GM18870 (cell line): ENCODE measurements at regions not wholly inside any gene's neighbourhood (a gene's known extent, or its start where the extent isn't known, plus 50 kb on each side); places are given as distances from the start of the nearest gene placed in this dataset.
"Not testable (repeated sequence)": the region's sequence is repeated elsewhere in the genome, so short reads cannot be mapped to it uniquely, and the experiment has no call there.

ENCODE experiments used
- ATAC-seq: cut with Tn5 transposase; IDR thresholded peaks from one replicate; pipeline ENCODE4 v1.9.1; 2021; ENCODE audit warnings: moderate library complexity; ENCODE audit not compliant: unreplicated experiment

GRCh38 chr2:167697948-167698347 is 549.4 kb downstream of the STK39 start:
- no peak for ATAC-seq

GRCh38 chr2:167697194-167697593 is 550.2 kb downstream of the STK39 start:
- no peak for ATAC-seq

- ATAC-seq, result no peak
Observed at GRCh38 chr2:167692936-167693335, 554.5 kb downstream of the STK39 start.

GRCh38 chr2:167692191-167692590 is 555.2 kb downstream of the STK39 start:
- ATAC-seq, result no peak

GRCh38 chr2:167689444-167689843 is 558.0 kb downstream of the STK39 start:
- no peak for ATAC-seq

- ATAC-seq, result no peak
Observed at GRCh38 chr2:167686691-167687090, 560.7 kb downstream of the STK39 start.

GRCh38 chr2:167681234-167682015 is 566.0 kb downstream of the STK39 start:
- ATAC-seq, result no peak

GRCh38 chr2:167678158-167678557 is 569.2 kb downstream of the STK39 start:
- no peak for ATAC-seq

- no peak for ATAC-seq
Observed at GRCh38 chr2:167675906-167676305, 571.5 kb downstream of the STK39 start.

- ATAC-seq, result no peak
Observed at GRCh38 chr2:167670588-167670987, 576.8 kb downstream of the STK39 start.

- no peak for ATAC-seq
Observed at GRCh38 chr2:167653131-167653530, 594.3 kb downstream of the STK39 start.

GRCh38 chr2:167652401-167652800 is 595.0 kb downstream of the STK39 start:
- no peak for ATAC-seq

- no peak for ATAC-seq
Observed at GRCh38 chr2:167651406-167652151, 595.8 kb downstream of the STK39 start.

GRCh38 chr2:167646557-167646956 is 600.8 kb downstream of the STK39 start:
- no peak for ATAC-seq

- ATAC-seq, result no peak
Observed at GRCh38 chr2:167640096-167640495, 607.3 kb downstream of the STK39 start.

- ATAC-seq, result no peak
Observed at GRCh38 chr2:167637741-167638140, 609.7 kb downstream of the STK39 start.

GRCh38 chr2:167632271-167632670 is 615.1 kb downstream of the STK39 start:
- not testable (repeated sequence) for ATAC-seq

- ATAC-seq, result no peak
Observed at GRCh38 chr2:167626961-167627360, 620.4 kb downstream of the STK39 start.

- no peak for ATAC-seq
Observed at GRCh38 chr2:167626301-167626700, 621.1 kb downstream of the STK39 start.

GRCh38 chr2:167616997-167617396 is 630.4 kb downstream of the STK39 start:
- no peak for ATAC-seq

GRCh38 chr2:167613471-167613870 is 633.9 kb downstream of the STK39 start:
- no peak for ATAC-seq

- ATAC-seq, result no peak
Observed at GRCh38 chr2:167608487-167608886, 638.9 kb downstream of the STK39 start.
